ENCODE measurements at regions not wholly inside any gene's neighbourhood (a gene's known extent, or its start where the extent isn't known, plus 50 kb on each side); places are given as distances from the start of the nearest gene placed in this dataset.

GRCh38 chr3:170643831-170644230 is 58.0 kb upstream of the SLC7A14 start:
- DNase-seq, result no peak

- no peak for DNase-seq
Measured at GRCh38 chr3:170642882-170643601, 57.2 kb upstream of the SLC7A14 start.

DNA sequence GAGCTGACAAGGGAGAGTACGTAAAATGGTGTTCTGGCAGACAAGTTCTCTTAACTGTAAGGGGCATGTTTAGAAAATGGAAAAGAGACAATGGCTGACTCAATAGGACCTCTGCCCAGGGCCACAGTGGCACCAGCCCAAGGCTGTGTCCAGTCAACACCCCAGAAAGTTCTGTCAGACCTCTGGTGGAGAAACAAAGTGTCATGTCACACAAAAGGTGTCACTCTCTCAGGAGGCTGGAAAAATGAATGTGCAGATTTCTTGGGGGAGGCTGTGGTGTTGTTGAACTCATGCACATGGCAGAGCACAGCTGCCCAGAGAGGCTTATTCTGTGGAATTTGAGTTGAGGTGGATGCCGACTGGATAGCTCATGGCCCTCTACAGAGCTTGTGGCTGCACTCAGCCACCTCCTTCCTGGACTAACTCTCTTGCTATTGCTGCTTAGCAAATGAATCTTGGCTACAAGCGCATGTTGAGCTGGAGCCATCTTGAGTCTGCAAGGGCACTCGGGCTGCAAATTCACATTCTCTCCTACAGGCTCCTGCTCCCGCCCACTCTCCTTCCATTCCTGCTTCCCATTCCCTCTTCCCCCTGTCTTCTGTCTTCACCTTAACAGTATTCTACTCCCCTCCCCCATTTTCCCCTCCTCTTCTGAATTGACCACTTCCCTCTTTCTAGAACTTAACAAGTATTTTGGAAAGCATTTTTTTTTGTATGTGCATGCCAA is 55.8 kb upstream of the SLC7A14 start:
- no peak for DNase-seq

GRCh38 chr3:170640737-170641171 is 54.9 kb upstream of the SLC7A14 start:
- DNase-seq, result no peak

DNA sequence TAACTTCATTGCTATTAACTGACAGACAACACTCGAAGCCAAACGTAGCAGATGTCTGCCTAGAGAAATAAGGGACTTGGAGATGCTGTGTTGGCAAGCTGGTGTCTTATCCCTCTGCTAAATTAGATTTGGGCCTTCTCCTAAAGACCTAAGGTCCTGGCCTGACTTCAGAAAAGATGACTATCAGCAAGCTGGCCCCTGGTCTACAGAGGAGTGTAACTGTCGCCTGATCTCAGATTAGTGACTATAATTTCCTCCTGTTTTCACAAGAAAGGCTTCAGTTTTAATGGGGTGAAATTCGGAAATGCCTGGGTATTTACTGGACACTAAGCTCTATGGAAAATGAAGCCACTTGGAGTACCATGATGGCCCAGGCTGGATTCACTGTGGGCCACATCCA is 53.1 kb upstream of the SLC7A14 start:
- no peak for DNase-seq

DNA sequence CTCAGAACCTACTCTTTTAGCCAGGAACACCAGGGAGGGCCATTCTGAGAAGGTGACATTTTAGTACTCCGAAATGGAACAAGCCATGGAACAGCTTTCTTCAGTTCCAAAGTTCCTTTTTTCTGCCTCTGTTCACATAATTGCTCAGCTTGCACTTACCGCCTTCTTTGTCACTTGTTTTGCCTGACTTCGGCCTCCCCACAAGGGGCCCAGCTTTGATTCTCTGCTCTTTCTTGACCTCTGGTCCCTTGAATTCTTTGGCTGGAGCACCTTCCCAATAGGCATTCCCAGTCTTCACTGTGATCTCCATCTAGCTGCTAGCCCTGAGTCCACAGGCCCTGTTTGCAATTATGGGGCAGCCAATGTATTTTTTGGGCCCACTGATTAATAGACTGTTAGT is 51.4 kb upstream of the SLC7A14 start:
- no peak for DNase-seq

DNA sequence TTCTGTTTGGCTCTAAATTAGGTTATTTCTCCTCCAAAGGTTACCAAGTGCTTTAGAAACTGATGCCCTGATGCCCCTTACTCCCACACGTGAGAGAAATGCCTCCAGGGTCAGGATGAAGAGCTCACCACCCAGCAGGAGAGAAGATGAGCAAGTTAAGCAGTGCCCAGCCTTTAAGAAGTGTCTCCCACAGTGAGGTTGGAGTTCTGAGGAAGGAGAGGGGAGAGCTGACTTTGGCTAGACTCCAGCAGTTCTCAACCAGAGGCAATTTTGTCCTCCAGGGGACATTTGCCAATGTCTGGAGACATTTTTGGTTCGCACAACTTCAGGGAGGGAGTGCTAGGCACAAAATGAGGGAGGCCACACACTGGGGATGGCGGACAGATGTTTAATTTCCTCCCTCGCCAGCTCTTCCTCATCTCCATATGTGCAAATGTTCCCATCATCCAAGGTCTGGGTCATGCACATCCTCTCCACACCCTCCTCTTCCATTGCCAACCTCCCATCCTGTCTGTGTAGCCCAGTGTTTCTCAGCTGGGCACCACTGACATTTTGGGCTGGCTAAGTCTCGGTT is 50.6 kb upstream of the SLC7A14 start:
- DNase-seq, result no peak

Data from NCI-H510A treated with DMSO at 0.1 percent for 48 hours (cell line).